NCI-H187 (cell line): ENCODE measurements at regions not wholly inside any gene's neighbourhood (a gene's known extent, or its start where the extent isn't known, plus 50 kb on each side); places are given as distances from the start of the nearest gene placed in this dataset.

Experiments used
- DNase-seq, 2 experiments: peaks; one replicate each; lab custom pipeline; 2025; lab: John Stamatoyannopoulos, UW

GRCh38 chr1:54497338-54497737 is 50.7 kb upstream of the ACOT11 start:
- DNase-seq: no peak

DNA sequence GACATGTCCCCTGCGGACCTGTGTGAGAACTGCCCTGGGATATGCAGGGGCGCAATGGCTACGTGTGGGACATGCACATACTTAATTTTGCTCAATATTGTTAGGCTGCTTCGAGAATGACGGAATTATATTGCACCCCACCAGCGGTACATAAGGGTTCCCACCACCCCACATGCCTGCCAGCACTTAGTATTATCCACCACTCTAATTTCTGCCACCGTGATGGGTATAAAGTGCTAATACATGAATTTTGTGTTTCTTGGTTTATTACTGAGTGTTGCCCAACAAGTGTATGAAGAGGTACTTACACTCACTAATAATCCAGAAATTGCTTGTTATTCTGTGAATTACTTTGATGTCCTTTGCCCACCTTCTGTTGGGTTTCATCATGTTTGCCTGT is 52.1 kb upstream of the ACOT11 start:
- DNase-seq: no peak

DNA sequence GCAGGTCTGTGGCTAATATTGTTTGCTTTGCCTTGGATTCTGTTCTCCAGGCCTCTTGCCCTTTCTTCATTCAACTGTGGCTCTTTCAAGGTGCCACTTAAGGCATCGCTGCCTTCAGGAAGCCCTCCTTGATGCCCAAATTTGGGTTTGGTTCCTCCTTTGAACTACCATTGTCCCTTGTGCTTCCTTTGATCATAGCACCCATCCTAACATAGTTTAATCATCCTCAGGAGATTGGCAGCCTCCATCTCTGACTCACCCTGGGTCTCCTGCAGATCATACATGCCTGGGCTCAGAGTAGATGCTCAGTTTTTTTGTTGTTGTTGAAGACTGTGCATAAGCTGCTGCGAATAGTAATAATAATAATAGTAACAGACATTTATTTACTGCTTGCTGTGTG is 54.4 kb upstream of the ACOT11 start:
- no peak for DNase-seq

DNA sequence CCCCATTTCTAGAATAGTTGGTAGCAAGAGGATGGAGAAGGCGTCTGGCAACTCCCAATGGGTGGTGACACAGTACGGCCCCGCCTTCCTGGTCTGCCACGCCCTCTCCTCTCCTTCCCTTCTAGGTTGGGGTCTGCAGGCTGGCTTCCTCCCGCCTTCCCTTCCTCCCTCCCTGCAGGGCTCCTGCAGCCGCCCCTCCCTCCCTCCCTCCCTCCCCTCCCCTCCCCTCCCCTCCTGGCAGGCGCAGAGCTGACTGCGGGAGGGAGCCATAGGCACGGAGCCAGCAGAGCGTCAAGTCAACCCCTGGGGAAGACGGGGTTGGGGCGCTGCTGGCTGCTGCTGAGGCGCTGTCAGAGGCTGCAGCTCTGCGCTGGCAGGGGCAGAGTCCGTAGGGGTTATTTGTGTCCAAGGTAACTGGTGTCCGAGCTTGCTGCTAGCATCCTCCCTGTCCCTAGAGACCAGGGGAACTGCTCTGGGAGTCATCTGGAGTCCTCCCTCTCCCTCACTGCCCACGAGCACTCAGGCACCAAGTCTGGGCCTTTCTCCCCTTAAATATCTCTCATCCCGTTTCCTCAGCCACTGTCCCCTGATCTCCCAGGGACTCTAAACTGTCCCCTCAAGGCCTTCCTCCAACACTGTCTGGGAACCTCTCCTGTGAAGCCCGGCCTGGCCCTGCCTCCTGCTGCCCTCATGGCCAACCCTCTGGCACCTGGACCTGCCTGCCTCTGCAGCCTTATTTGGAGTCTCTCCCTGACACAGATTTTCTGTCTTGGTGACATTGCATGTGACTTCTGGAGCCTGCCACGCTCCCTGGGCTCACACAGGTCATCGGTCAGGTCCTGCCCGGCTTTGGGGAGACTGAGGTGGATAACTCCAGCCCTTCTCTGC is 57.4 kb upstream of the ACOT11 start:
- DNase-seq: no peak

DNA sequence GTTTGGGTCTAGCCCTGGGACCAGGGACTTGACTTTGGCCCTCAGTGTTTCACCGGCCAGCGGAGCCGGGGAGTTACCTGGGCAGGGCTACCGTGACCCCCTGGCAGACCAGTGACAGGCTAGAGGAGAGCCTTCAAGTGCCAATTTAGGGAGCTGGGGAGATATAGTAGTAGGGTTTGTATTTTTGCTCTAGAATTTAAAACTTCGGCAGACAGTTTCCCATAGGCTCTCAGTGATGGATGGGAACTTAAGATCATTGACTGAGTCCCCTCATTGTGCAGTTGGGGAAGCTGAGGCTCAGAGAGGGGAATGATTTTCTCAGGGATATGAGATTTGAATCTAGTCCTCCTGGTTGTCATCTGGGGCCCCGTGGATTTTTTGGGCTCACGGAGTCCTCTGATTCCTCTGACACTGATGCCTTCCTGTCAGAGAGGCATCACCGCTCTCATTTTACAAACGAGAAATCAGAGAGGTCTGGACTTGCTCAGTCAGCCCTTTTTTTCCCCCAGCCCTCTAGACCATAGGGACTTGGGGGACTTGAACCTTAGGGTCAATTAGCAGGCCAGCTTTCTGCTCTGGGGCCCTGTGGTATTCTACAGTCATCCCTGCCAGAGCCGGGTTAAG is 58.3 kb upstream of the ACOT11 start:
- no peak for DNase-seq

- DNase-seq: peak; percentile 24 to 48
Measured at GRCh38 chr1:54488779-54489626, 59.0 kb upstream of the ACOT11 start.

- peak; percentile 73 to 87 for DNase-seq
Measured at GRCh38 chr1:54488065-54488750, 59.8 kb upstream of the ACOT11 start.

DNA sequence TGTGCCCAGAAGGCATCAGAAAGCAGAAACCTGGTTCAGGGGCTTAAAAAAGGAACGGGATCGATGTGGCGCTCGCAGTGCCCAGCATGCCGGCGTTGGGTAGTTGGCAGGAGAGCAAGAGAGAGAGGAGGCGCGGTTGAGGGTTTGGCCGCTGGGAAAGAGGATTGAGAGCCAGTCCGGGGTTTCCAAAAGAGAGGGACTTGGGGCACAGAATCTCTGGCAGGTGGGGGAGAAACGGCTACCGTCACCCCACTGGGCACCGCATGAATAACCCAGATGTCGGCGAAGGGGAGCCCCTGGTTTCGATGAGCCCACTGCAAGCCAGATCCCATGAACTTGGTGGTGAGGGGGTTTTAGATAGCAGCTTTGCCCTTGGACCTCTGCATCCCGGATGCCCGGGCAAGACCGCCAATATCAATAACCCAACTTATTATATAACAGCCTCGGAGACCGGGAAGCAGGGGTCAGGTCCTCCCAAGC is 60.4 kb upstream of the ACOT11 start:
- no peak for DNase-seq

GRCh38 chr1:54486907-54487306 is 61.1 kb upstream of the ACOT11 start:
- no peak for DNase-seq

DNA sequence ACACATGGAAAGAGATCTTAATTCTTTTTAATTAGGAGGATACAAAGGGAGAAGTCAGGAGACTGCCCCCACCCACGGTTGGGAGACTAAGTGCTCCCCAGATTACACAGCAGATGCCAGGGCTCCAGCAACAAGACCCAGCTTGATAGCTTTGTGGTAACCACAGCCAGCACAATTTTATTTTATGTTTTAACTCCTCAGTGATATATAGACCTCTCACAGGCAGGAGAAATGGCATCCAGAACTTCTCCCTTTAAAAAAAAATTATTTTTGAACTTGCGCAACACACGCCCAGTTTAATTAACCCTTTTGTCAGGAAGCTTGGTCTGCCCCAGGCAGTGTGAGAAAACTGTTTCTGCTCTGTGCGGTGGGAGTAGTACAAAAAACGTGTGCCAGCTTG is 62.6 kb upstream of the ACOT11 start:
- DNase-seq: no peak

GRCh38 chr1:54483875-54484437 is 64.1 kb upstream of the ACOT11 start:
- DNase-seq: no peak

- DNase-seq: no peak
Measured at GRCh38 chr1:54481201-54481884, 66.7 kb upstream of the ACOT11 start.

GRCh38 chr1:54480525-54480848 is 67.5 kb upstream of the ACOT11 start:
- DNase-seq: no peak

DNA sequence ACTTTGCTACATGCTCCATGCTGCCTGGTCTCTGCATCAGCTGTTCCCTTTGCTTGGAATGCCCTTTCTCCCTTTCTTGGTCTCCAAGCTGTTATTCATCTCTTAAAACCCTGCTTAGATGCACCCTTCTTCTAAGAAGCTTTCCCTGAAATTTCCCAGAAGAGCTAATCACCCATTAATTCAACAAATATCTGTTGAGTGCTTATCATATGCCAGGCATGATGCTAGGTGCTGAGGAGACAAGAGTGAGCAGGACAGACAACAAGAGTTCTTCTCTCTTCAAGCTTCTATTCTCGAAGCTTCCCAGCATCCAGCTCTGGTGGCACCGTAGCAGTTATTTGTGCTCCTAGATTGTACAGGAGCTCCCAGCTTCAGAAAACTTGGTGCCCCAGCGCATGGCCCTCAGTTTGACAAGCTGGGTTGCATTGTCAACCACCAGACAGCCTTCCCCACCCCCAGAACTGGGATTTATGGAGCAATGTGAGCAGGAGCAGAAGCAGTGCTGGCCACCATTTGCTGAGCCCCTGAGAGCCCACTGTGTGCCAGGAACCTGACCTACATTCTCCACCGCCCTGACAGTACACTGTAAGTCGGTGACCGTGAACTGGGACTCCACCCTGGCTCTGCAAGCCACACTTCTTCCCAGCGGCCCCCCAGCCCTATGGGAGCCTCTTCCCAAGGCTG is 68.0 kb upstream of the ACOT11 start:
- no peak for DNase-seq

GRCh38 chr1:54479251-54479650 is 68.8 kb upstream of the ACOT11 start:
- no peak for DNase-seq

DNA sequence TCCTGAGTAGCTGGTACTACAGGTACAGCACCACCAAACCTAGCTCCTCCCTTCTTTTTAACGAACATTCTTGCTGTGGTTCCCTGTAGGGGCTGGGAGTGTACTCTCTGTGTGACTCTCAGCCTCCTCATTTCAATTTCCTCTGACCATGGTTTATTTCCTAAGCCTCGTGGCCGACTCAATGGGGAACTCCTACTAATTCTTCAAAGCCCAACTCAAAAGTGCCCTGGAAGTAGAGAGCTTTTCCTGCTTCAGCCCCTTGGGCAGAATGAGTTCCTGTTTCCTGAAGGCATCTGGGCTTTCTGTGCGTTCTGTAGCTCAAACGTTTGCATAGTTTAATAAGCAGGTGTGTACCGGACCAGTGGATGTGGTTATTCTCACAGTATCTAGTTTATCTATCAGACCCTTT is 70.9 kb upstream of the ACOT11 start:
- no peak for DNase-seq

GRCh38 chr1:54476530-54477109 is 70.4 kb upstream of the SSBP3 start:
- no peak for DNase-seq

- DNase-seq: no peak
Measured at GRCh38 chr1:54475946-54476516, 69.8 kb upstream of the SSBP3 start.

GRCh38 chr1:54475357-54475881 is 69.2 kb upstream of the SSBP3 start:
- no peak for DNase-seq
